ENCODE measurements at regions not wholly inside any gene's neighbourhood (a gene's known extent, or its start where the extent isn't known, plus 50 kb on each side); places are given as distances from the start of the nearest gene placed in this dataset.

- Histone ChIP-seq H3K4me3 (ENCODE audit: low read depth, low read length) (no peak overlapping the region), H3K4me1 (peaks cover 15% of the 10 kb centered on the region), H3K27me3 (no peaks in the 10 kb centered on the region)
Measured at GRCh38 chr17:72402727-72403210, 281.9 kb downstream of the SOX9 start.

GRCh38 chr17:72403713-72404209 is 282.9 kb downstream of the SOX9 start:
- TF ChIP-seq, protein P1, sequence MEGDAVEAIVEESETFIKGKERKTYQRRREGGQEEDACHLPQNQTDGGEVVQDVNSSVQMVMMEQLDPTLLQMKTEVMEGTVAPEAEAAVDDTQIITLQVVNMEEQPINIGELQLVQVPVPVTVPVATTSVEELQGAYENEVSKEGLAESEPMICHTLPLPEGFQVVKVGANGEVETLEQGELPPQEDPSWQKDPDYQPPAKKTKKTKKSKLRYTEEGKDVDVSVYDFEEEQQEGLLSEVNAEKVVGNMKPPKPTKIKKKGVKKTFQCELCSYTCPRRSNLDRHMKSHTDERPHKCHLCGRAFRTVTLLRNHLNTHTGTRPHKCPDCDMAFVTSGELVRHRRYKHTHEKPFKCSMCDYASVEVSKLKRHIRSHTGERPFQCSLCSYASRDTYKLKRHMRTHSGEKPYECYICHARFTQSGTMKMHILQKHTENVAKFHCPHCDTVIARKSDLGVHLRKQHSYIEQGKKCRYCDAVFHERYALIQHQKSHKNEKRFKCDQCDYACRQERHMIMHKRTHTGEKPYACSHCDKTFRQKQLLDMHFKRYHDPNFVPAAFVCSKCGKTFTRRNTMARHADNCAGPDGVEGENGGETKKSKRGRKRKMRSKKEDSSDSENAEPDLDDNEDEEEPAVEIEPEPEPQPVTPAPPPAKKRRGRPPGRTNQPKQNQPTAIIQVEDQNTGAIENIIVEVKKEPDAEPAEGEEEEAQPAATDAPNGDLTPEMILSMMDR (IDR thresholded peaks at IDR 0.05; ENCODE audit: low read depth, low read length) = no peak
- Histone ChIP-seq H3K36me3 (no peaks in the 10 kb centered on the region; the same call in 1 of the 2 replicates), H3K4me1 (peaks cover 22% of the 10 kb centered on the region), H3K9me3 (no peaks in the 10 kb centered on the region; the same call in 1 of the 2 replicates), H3K4me3 (ENCODE audit: low read depth, low read length) (no peak overlapping the region), H3K27me3 (no peaks in the 10 kb centered on the region)
- no peak for DNase-seq

More at GRCh38 chr17:72402727-72403210, 281.9 kb downstream of the SOX9 start:
- no peak for DNase-seq
- Histone ChIP-seq H3K9me3 (no peaks in the 10 kb centered on the region; the same call in 1 of the 2 replicates), H3K36me3 (no peaks in the 10 kb centered on the region; the same call in 1 of the 2 replicates)
- TF ChIP-seq, protein P1 (IDR thresholded peaks at IDR 0.05; ENCODE audit: low read depth, low read length) = no peak

DNA sequence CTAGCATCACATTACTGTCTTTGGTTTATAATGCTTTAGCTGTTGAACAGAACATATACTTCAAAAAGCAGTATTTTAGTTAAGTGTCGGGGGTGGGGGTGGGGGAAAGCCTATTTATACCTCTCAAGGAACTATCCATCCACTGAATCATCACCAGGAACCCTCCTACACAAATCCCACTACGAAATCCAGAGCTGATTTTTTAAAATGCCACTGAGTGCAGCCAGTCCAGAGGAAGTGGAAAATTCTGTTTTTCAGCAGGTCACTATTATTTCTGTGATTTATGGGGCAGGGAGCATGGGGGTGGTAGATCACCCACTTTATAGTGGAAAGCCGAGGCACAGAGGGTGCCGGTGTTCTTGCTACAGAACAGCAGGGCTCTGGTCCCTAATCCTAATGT is 284.1 kb downstream of the SOX9 start:
- Histone ChIP-seq H3K36me3 (no peaks in the 10 kb centered on the region; the same call in 1 of the 2 replicates), H3K4me1 (peaks cover 22% of the 10 kb centered on the region), H3K27me3 (no peaks in the 10 kb centered on the region), H3K4me3 (ENCODE audit: low read depth, low read length) (no peak overlapping the region), H3K9me3 (no peaks in the 10 kb centered on the region; the same call in 1 of the 2 replicates)
- DNase-seq = no peak
- TF ChIP-seq, protein P1 (IDR thresholded peaks at IDR 0.05; ENCODE audit: low read depth, low read length) = no peak

- TF ChIP-seq, protein P1 (IDR thresholded peaks at IDR 0.05; ENCODE audit: low read depth, low read length) = no peak
- Histone ChIP-seq H3K36me3 (no peaks in the 10 kb centered on the region; the same call in 1 of the 2 replicates), H3K4me1 (peaks cover 22% of the 10 kb centered on the region), H3K9me3 (no peaks in the 10 kb centered on the region; the same call in 1 of the 2 replicates), H3K4me3 (ENCODE audit: low read depth, low read length) (no peak overlapping the region), H3K27me3 (no peaks in the 10 kb centered on the region)
- DNase-seq = no peak
Measured at GRCh38 chr17:72405662-72406230, 284.9 kb downstream of the SOX9 start.

- Histone ChIP-seq H3K4me3 (ENCODE audit: low read depth, low read length) (no peak overlapping the region), H3K9me3 (no peaks in the 10 kb centered on the region; the same call in 1 of the 2 replicates), H3K4me1 (peaks cover 22% of the 10 kb centered on the region), H3K36me3 (no peaks in the 10 kb centered on the region; the same call in 1 of the 2 replicates), H3K27me3 (no peaks in the 10 kb centered on the region)
- DNase-seq = no peak
- TF ChIP-seq, protein P1 (IDR thresholded peaks at IDR 0.05; ENCODE audit: low read depth, low read length) = no peak
Measured at GRCh38 chr17:72406498-72406897, 285.7 kb downstream of the SOX9 start.

- Histone ChIP-seq H3K27me3 (no peaks in the 10 kb centered on the region), H3K4me1 (peaks cover 22% of the 10 kb centered on the region), H3K36me3 (no peaks in the 10 kb centered on the region; the same call in 1 of the 2 replicates), H3K9me3 (no peaks in the 10 kb centered on the region; the same call in 1 of the 2 replicates), H3K4me3 (ENCODE audit: low read depth, low read length) (peak overlapping the region; percentile 44)
- TF ChIP-seq, protein P1 (IDR thresholded peaks at IDR 0.05; ENCODE audit: low read depth, low read length) = no peak
- DNase-seq = peak; percentile 87
Measured at GRCh38 chr17:72407336-72407909, 286.6 kb downstream of the SOX9 start.

All from BE2C (cell line).